ENCODE measurements at regions not wholly inside any gene's neighbourhood (a gene's known extent, or its start where the extent isn't known, plus 50 kb on each side); places are given as distances from the start of the nearest gene placed in this dataset.

- intact Hi-C loops (cut with micrococcal nuclease; ENCODE audit: unreplicated experiment): no loop called here
- Histone ChIP-seq H3K79me2 (ENCODE audit: low read depth) (no peaks in the 10 kb centered on the region), H3K27ac (no peak overlapping the region), H3K4me3 (no peak overlapping the region), H3K36me3 (ENCODE audit: low read depth) (no peaks in the 10 kb centered on the region), H3K4me1 (replicated peaks; ENCODE audit: insufficient read depth) (no peaks in the 10 kb centered on the region), H3K27me3 (ENCODE audit: insufficient read depth, low read depth) (no peaks in the 10 kb centered on the region), H3K9me3 (ENCODE audit: insufficient read depth, low read depth) (no peaks in the 10 kb centered on the region), H4K20me1 (ENCODE audit: insufficient read depth) (no peaks in the 10 kb centered on the region), H3K4me2 (no peak overlapping the region), H3F3A (ENCODE audit: insufficient read depth, low read depth) (no peaks in the 10 kb centered on the region), H3K9me2 (ENCODE audit: insufficient read depth) (no peaks in the 10 kb centered on the region; the same call in 1 of the 2 replicates), H2AFZ (no peak overlapping the region)
- CTCF ChIA-PET: no interaction called here
- BruUV-seq (replicated peaks): no TSS peak
- no peak for DNase-seq
- no peak for TF ChIP-seq EZH2 (IDR thresholded peaks at IDR 0.05; ENCODE audit: low read depth)
- TF ChIP-seq, protein P1, sequence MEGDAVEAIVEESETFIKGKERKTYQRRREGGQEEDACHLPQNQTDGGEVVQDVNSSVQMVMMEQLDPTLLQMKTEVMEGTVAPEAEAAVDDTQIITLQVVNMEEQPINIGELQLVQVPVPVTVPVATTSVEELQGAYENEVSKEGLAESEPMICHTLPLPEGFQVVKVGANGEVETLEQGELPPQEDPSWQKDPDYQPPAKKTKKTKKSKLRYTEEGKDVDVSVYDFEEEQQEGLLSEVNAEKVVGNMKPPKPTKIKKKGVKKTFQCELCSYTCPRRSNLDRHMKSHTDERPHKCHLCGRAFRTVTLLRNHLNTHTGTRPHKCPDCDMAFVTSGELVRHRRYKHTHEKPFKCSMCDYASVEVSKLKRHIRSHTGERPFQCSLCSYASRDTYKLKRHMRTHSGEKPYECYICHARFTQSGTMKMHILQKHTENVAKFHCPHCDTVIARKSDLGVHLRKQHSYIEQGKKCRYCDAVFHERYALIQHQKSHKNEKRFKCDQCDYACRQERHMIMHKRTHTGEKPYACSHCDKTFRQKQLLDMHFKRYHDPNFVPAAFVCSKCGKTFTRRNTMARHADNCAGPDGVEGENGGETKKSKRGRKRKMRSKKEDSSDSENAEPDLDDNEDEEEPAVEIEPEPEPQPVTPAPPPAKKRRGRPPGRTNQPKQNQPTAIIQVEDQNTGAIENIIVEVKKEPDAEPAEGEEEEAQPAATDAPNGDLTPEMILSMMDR (conservative IDR thresholded peaks at IDR 0.05): no peak
- POLR2A ChIA-PET (ENCODE audit: unreplicated experiment): no interaction called here
Measured at GRCh38 chr12:39095636-39096330, 190.4 kb upstream of the CPNE8 start.

- no peak overlapping the region for H3K4me2 ChIP-seq
- H3K4me3 ChIP-seq: no peak overlapping the region
- H3K4me1 ChIP-seq (replicated peaks; ENCODE audit: insufficient read depth): no peaks in the 10 kb centered on the region
- no peaks in the 10 kb centered on the region for H3K9me3 ChIP-seq (ENCODE audit: insufficient read depth, low read depth)
- DNase-seq: no peak
- no peaks in the 10 kb centered on the region for H3K27me3 ChIP-seq (ENCODE audit: insufficient read depth, low read depth)
- POLR2A ChIA-PET (ENCODE audit: unreplicated experiment): no interaction called here
- H3K36me3 ChIP-seq (ENCODE audit: low read depth): no peaks in the 10 kb centered on the region
- H3K27ac ChIP-seq: no peak overlapping the region
- intact Hi-C loops (cut with micrococcal nuclease; ENCODE audit: unreplicated experiment): no loop called here
- no peaks in the 10 kb centered on the region for H4K20me1 ChIP-seq (ENCODE audit: insufficient read depth)
- TF ChIP-seq, protein P1 (conservative IDR thresholded peaks at IDR 0.05): no peak
- no peak for TF ChIP-seq EZH2 (IDR thresholded peaks at IDR 0.05; ENCODE audit: low read depth)
- no peaks in the 10 kb centered on the region for H3F3A ChIP-seq (ENCODE audit: insufficient read depth, low read depth)
- H2AFZ ChIP-seq: no peak overlapping the region
- no TSS peak for BruUV-seq (replicated peaks)
- no peaks in the 10 kb centered on the region for H3K79me2 ChIP-seq (ENCODE audit: low read depth)
- CTCF ChIA-PET: no interaction called here
- no peaks in the 10 kb centered on the region for H3K9me2 ChIP-seq (ENCODE audit: insufficient read depth)
Measured at GRCh38 chr12:39081910-39082309, 176.5 kb upstream of the CPNE8 start.

GRCh38 chr12:39077226-39077625, 171.8 kb upstream of the CPNE8 start:
- Histone ChIP-seq H2AFZ (no peak overlapping the region), H3K79me2 (ENCODE audit: low read depth) (no peaks in the 10 kb centered on the region), H3K9me3 (ENCODE audit: insufficient read depth, low read depth) (no peaks in the 10 kb centered on the region), H3F3A (ENCODE audit: insufficient read depth, low read depth) (no peaks in the 10 kb centered on the region), H3K27ac (no peak overlapping the region), H4K20me1 (ENCODE audit: insufficient read depth) (no peaks in the 10 kb centered on the region), H3K27me3 (ENCODE audit: insufficient read depth, low read depth) (no peaks in the 10 kb centered on the region), H3K4me2 (no peak overlapping the region), H3K36me3 (ENCODE audit: low read depth) (no peaks in the 10 kb centered on the region), H3K4me1 (replicated peaks; ENCODE audit: insufficient read depth) (no peaks in the 10 kb centered on the region), H3K4me3 (no peak overlapping the region), H3K9me2 (ENCODE audit: insufficient read depth) (no peaks in the 10 kb centered on the region)
- no TSS peak for BruUV-seq (replicated peaks)
- POLR2A ChIA-PET (ENCODE audit: unreplicated experiment): no interaction called here
- intact Hi-C loops (cut with micrococcal nuclease; ENCODE audit: unreplicated experiment): no loop called here
- TF ChIP-seq, protein P1 (conservative IDR thresholded peaks at IDR 0.05): no peak
- no peak for TF ChIP-seq EZH2 (IDR thresholded peaks at IDR 0.05; ENCODE audit: low read depth)
- CTCF ChIA-PET: no interaction called here
- no peak for DNase-seq
